ENCODE measurements at regions not wholly inside any gene's neighbourhood (a gene's known extent, or its start where the extent isn't known, plus 50 kb on each side); places are given as distances from the start of the nearest gene placed in this dataset.

- TF ChIP-seq POLR2AphosphoS5 (IDR thresholded peaks at IDR 0.05; ENCODE audit: low read depth) (no peak), ETS1 (IDR thresholded peaks at IDR 0.05) (no peak), NANOG (IDR thresholded peaks at IDR 0.05; ENCODE audit: borderline replicate concordance) (no peak)
- Histone ChIP-seq H3K4me2 (no peak overlapping the region), H3K4me1 (ENCODE audit: insufficient read depth) (no peaks in the 10 kb centered on the region), H4K20me1 (replicated peaks; ENCODE audit: insufficient read depth) (no peaks in the 10 kb centered on the region), H3F3A (replicated peaks; ENCODE audit: low read depth) (no peaks in the 10 kb centered on the region), H3K9me2 (ENCODE audit: insufficient read depth) (no peaks in the 10 kb centered on the region), H3K27me3 (ENCODE audit: insufficient read depth) (no peaks in the 10 kb centered on the region), H3K27ac (ENCODE audit: low read depth) (no peak overlapping the region), H3K79me2 (replicated peaks; ENCODE audit: insufficient read depth) (no peaks in the 10 kb centered on the region), H3K36me3 (ENCODE audit: insufficient read depth) (no peaks in the 10 kb centered on the region), H3K4me3 (no peak overlapping the region), H2AFZ (no peak overlapping the region)
- DNase-seq (ENCODE audit: low spot score) (no peak), ATAC-seq (no peak)
- Mint-ChIP-seq H3K4me1 (peaks cover 4% of the 10 kb centered on the region; the same call in 2 of the 3 replicates), H3K9me3 (no peaks in the 10 kb centered on the region), H3K27ac (no peak overlapping the region), H3K27me3 (ENCODE audit: insufficient read depth, low read depth, poor library complexity) (no peaks in the 10 kb centered on the region), H3K4me3 (no peak overlapping the region), H3K36me3 (ENCODE audit: low read depth) (no peaks in the 10 kb centered on the region)
These were observed 49.9 kb upstream of the PARD3B start for GRCh38 chr2:204495381-204495780.

All from GM23338 (cell line).